ENCODE measurements at regions not wholly inside any gene's neighbourhood (a gene's known extent, or its start where the extent isn't known, plus 50 kb on each side); places are given as distances from the start of the nearest gene placed in this dataset.
"Not testable (repeated sequence)": the region's sequence is repeated elsewhere in the genome, so short reads cannot be mapped to it uniquely, and the experiment has no call there.

DNA sequence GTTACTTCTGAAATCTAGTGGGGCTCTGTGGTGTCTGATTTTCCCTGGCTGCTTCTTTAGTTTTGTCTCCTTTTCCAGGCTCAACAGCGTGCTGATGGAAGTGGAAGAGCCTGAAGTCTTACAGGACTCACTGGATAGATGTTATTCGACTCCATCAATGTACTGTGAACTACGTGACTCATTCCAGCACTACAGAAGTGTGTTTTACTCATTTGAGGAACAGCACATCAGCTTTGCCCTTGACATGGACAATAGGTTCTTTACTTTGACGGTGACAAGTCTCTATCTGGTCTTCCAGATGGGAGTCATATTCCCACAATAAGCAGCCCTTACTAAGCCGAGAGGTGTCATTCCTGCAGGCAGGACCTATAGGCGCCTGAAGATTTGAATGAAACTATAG is 51.1 kb downstream of the NBPF8 start:
- not testable (repeated sequence) for DNase-seq (ENCODE audit: low spot score)

GRCh38 chr1:120477663-120478062 is 62.8 kb downstream of the NBPF8 start:
- DNase-seq (ENCODE audit: low spot score): not testable (repeated sequence)

GRCh38 chr1:120478400-120478799 is 63.6 kb downstream of the NBPF8 start:
- DNase-seq (ENCODE audit: low spot score): not testable (repeated sequence)

GRCh38 chr1:120487542-120487941 is 72.7 kb downstream of the NBPF8 start:
- not testable (repeated sequence) for DNase-seq (ENCODE audit: low spot score)

DNA sequence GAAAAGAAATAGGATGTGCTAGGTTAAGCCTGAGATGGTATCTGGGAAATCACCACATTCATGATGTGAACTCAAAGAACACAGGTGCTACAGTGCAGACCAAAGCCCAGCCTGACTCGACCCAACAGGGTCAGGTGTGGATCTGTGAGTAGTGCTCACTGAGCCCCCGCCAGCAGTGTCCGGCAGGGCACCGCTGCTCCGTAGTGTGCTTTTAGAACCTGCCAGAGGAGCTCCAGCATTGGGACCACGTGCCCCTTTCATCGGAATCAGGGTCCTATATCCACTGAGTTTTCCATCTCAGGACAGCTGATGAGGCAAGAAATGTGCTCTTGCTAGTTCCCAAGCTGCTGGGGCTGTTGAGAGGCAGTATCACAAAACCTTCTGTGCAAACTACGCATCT is 74.4 kb downstream of the NBPF8 start:
- not testable (repeated sequence) for DNase-seq (ENCODE audit: low spot score)

GRCh38 chr1:120497145-120497544 is 82.3 kb downstream of the NBPF8 start:
- not testable (repeated sequence) for DNase-seq (ENCODE audit: low spot score)

- DNase-seq (ENCODE audit: low spot score): not testable (repeated sequence)
These were observed 88.4 kb downstream of the NBPF8 start for GRCh38 chr1:120503284-120503683.

GRCh38 chr1:120506352-120506751 is 91.5 kb downstream of the NBPF8 start:
- DNase-seq (ENCODE audit: low spot score): not testable (repeated sequence)

DNA sequence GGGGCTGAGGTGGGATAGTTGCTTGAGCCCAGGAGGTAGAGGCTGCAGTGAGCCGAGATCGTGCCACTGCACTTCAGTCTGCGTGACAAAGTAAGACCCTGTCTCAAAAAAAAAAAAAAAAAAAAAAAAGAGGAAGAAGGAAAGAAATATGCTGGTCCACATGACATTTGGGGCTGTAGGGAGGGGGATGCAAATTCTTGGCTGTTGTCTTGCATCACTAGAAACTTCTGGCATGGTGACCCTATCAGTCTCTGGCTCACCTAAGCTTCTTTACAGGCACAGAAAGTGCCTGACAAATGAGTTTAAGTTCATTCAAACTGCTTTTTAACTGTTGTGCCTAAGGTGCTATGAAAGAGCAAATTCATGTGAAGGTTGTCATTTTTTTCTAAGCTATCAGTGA is 93.5 kb downstream of the NBPF8 start:
- not testable (repeated sequence) for DNase-seq (ENCODE audit: low spot score)

- DNase-seq (ENCODE audit: low spot score): not testable (repeated sequence)
These were observed 94.4 kb downstream of the NBPF8 start for GRCh38 chr1:120509258-120509657.

GRCh38 chr1:120513099-120513498 is 98.3 kb downstream of the NBPF8 start:
- not testable (repeated sequence) for DNase-seq (ENCODE audit: low spot score)

- not testable (repeated sequence) for DNase-seq (ENCODE audit: low spot score)
These were observed 98.7 kb downstream of the NBPF8 start for GRCh38 chr1:120513531-120513930.

DNA sequence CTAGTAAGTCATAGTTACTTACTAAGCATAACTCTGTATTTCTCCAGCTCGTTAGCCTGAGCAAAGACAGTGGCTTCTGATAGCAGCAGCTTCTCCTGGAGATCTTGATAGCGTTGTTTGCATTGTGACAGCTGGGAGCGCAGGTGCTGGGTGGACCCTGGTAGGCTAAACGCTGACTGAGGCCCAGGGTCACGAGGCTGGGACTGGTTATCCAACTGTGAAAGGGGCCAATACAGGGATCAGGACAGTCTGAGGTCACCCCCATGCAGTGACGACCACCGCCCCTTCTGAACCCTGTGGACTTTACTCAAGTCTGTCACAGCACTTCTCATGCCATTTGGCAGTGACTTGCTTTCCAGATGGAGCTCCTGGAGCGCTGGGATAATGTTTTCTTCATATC is 104.4 kb downstream of the NBPF8 start:
- DNase-seq (ENCODE audit: low spot score): not testable (repeated sequence)

DNA sequence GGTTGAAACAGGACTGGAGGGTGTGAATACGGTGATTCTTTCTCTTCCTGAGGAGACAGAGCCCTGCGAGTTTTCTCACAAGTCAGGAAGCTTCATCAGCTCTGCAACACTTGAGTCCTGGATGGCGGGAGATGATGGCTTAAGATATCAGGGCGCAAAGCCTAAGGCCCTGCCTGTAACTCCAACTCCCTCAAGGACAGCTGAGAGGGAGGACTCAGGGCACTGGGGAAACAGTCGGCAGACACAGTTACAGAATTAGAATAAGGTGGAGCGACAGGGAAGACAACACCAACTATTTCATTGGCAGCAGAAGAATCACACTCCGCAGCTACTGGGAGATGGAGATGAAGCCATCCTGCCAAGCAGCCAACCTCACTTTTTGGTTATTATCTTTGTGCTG is 109.6 kb downstream of the NBPF8 start:
- DNase-seq (ENCODE audit: low spot score): not testable (repeated sequence)

- not testable (repeated sequence) for DNase-seq (ENCODE audit: low spot score)
These were observed 110.6 kb downstream of the NBPF8 start for GRCh38 chr1:120525386-120525785.

DNA sequence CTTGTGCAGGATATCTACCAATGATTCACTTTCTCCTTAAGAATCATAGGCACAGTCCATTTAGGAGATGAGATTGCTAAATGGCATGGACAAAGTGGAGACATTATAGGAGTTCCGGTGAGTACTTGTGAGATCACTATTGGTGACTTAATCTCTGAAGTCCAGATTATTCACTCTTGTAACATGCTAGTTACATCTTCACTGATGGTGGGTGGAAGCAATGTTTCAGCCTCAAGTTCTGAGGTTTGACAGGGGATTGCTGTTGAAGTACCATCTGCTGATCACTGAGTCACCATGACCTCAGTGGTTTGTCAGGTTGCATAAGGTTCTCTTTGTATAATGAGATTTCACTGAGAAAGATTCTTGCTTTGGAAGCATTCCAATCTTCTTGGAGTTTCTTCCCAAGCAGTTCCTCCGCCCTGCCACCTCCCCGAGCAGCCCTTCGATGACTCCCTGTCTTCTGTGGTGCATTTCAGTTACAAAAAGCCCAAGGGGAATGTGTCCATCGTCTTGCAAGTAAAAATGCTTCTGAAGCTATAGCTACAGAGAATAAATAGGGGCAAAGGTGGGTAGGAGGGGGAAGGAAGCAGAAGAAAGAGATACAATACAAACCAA is 114.7 kb downstream of the NBPF8 start:
- DNase-seq (ENCODE audit: low spot score): not testable (repeated sequence)

DNA sequence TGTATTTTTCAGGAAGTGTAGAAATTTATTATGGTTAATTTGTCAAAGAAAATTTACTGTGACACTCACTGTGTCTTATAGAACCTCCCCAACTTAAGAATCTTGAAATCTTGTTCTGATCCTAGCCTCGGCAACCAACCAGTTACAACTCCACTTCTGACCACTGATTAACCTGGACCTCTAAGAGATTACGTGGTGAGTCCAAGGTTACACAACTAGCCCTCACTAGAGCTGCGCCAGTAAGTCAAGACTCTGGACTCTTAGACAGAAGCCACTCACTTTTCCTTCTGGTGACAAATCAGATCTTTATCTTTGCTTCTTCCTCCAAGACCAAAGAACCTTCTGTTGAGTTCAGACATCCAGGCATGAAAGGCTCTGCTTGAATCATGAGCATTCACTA is 116.6 kb downstream of the NBPF8 start:
- not testable (repeated sequence) for DNase-seq (ENCODE audit: low spot score)

GRCh38 chr1:120534361-120535047 is 119.7 kb downstream of the NBPF8 start:
- DNase-seq (ENCODE audit: low spot score): not testable (repeated sequence)

DNA sequence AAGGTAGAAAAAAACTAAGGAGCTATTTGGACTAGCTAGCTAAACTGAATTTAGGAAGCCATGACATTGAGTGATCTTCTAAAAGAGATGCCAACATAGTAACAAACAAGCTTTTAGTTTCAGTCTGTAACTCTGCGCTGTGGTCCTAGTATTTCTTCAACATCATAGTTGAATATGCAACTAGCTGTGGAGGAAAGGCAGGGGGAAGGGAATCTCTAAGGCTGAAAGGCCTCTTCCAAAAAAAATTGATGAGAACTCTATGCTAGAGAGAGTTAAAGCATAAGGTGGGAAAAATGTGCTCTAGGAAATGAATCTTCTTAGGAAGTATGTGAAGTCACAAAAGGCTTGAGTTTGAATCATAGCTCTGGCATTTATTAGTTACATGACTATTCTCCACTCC is 120.2 kb downstream of the NBPF8 start:
- DNase-seq (ENCODE audit: low spot score): not testable (repeated sequence)

- not testable (repeated sequence) for DNase-seq (ENCODE audit: low spot score)
These were observed 126.6 kb downstream of the NBPF8 start for GRCh38 chr1:120541394-120541793.

- not testable (repeated sequence) for DNase-seq (ENCODE audit: low spot score)
These were observed 127.5 kb downstream of the NBPF8 start for GRCh38 chr1:120542365-120542764.

DNA sequence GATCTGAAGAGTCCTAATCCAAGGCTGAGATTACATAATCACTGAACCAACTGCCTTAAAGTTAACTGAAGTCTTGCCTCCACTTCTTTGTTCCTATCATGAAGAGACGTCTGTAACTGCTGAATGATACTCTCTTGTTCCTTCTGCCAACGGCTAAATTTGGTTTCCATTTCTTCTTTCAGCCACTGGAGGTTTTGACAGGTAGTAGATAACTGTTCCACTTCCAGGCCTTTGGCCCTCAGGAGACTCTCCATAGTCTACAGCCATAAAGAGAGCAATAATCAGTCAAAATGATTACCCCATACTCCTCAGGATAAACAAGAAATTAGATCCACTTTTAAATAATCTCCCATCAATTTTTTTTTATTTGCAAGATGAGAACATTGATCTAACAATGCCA is 128.1 kb downstream of the NBPF8 start:
- not testable (repeated sequence) for DNase-seq (ENCODE audit: low spot score)

DNA sequence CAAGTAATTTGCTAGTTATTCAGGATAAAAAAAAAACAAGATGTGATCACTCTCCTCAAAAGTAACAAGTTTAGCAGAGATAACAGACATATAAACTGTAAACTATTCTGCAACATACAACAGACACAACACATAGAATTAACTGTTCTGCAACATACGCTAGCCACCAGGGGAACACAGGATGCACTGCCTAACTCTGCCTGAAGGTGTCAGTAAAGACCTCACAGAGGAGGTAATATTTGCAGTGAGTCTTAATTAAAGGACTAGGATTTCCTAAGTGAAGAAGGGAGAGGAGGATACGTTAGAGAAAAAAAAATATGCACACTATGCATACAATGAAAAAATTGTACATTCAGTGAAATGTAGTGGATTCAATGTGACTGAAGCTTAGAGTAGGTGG is 129.6 kb downstream of the NBPF8 start:
- not testable (repeated sequence) for DNase-seq (ENCODE audit: low spot score)

DNA sequence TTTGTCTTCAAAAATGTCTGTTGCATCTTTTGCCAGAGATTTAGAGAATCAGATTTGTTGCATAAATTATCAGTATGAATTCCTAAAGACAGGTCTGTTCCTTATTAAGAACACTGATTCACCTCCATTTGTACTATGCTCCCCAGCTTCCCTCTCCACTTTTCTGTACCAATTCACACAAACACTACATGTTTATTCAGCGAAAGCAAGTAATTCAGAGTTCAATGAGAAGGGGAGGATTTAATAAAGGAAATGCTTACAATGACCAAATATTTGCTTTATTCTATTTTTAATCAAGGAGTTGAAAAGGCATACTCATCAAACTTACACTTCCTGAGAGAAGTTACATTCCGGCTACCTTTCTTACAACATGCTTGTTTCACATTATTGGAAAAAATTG is 135.5 kb downstream of the NBPF8 start:
- DNase-seq (ENCODE audit: low spot score): not testable (repeated sequence)

Data from globus pallidus (tissue), 1 donor.